Stimulated activated CD8-positive, alpha-beta memory T cell treated with anti-CD3 and anti-CD28 coated beads, Interleukin-7, amount 100 ng/mL, for 48 hours (primary cell): ENCODE measurements at regions not wholly inside any gene's neighbourhood (a gene's known extent, or its start where the extent isn't known, plus 50 kb on each side); places are given as distances from the start of the nearest gene placed in this dataset.

Source experiments
- DNase-seq, 2 donors: peaks; one replicate each; pipeline ENCODE4 v3.0.0-alpha.2; 2020; ENCODE audit warnings: low read depth in 1 of 2; ENCODE audit errors: extremely low read depth in 1 of 2

- DNase-seq = no peak
Measured at GRCh38 chr1:59078070-59078800, 218.7 kb upstream of the FGGY start.

- no peak for DNase-seq
Measured at GRCh38 chr1:59078866-59079265, 218.0 kb upstream of the FGGY start.

- DNase-seq = peak in 1 of 2 donors; percentile 14
Measured at GRCh38 chr1:59079434-59080140, 217.3 kb upstream of the FGGY start.

GRCh38 chr1:59081181-59081580 is 215.7 kb upstream of the FGGY start:
- DNase-seq = no peak

- DNase-seq = no peak
Measured at GRCh38 chr1:59081795-59082194, 215.1 kb upstream of the FGGY start.

GRCh38 chr1:59083946-59084865 is 212.7 kb upstream of the FGGY start:
- no peak for DNase-seq

- DNase-seq = no peak
Measured at GRCh38 chr1:59085101-59085500, 211.8 kb upstream of the FGGY start.

GRCh38 chr1:59089036-59089798 is 207.7 kb upstream of the FGGY start:
- DNase-seq = no peak

GRCh38 chr1:59089922-59090457 is 206.9 kb upstream of the FGGY start:
- DNase-seq = no peak

GRCh38 chr1:59092126-59092525 is 204.8 kb upstream of the FGGY start:
- no peak for DNase-seq

GRCh38 chr1:59094001-59094400 is 202.9 kb upstream of the FGGY start:
- no peak for DNase-seq

GRCh38 chr1:59096501-59096900 is 200.4 kb upstream of the FGGY start:
- DNase-seq = no peak

GRCh38 chr1:59098655-59099054 is 198.2 kb upstream of the FGGY start:
- DNase-seq = no peak

GRCh38 chr1:59100708-59101374 is 196.1 kb upstream of the FGGY start:
- no peak for DNase-seq

- DNase-seq = no peak
Measured at GRCh38 chr1:59101518-59101917, 195.4 kb upstream of the FGGY start.

- DNase-seq = no peak
Measured at GRCh38 chr1:59103457-59103856, 193.4 kb upstream of the FGGY start.

- DNase-seq = no peak
Measured at GRCh38 chr1:59104191-59104760, 192.6 kb upstream of the FGGY start.

- no peak for DNase-seq
Measured at GRCh38 chr1:59105548-59106507, 191.1 kb upstream of the FGGY start.
